GM18870 (cell line): ENCODE measurements at regions not wholly inside any gene's neighbourhood (a gene's known extent, or its start where the extent isn't known, plus 50 kb on each side); places are given as distances from the start of the nearest gene placed in this dataset.

Experiments used
- ATAC-seq: cut with Tn5 transposase; IDR thresholded peaks from one replicate; pipeline ENCODE4 v1.9.1; 2021; ENCODE audit warnings: moderate library complexity; ENCODE audit not compliant: unreplicated experiment

GRCh38 chr11:95337175-95337957 lies 106.4 kb upstream of the SESN3 start:
- ATAC-seq, result peak; percentile 82

- no peak for ATAC-seq
Measured at GRCh38 chr11:95335989-95336388, 105.0 kb upstream of the SESN3 start.

GRCh38 chr11:95331161-95331560 lies 100.2 kb upstream of the SESN3 start:
- no peak for ATAC-seq

GRCh38 chr11:95330302-95330701 lies 99.3 kb upstream of the SESN3 start:
- ATAC-seq, result no peak

GRCh38 chr11:95327273-95327948 lies 96.4 kb upstream of the SESN3 start:
- no peak for ATAC-seq

- no peak for ATAC-seq
Measured at GRCh38 chr11:95325777-95326258, 94.8 kb upstream of the SESN3 start.

- no peak for ATAC-seq
Measured at GRCh38 chr11:95324826-95325225, 93.8 kb upstream of the SESN3 start.

- no peak for ATAC-seq
Measured at GRCh38 chr11:95322539-95322938, 91.5 kb upstream of the SESN3 start.

GRCh38 chr11:95318498-95318897 lies 87.5 kb upstream of the SESN3 start:
- no peak for ATAC-seq

- no peak for ATAC-seq
Measured at GRCh38 chr11:95308512-95309035, 77.6 kb upstream of the SESN3 start.

GRCh38 chr11:95307286-95307685 lies 76.3 kb upstream of the SESN3 start:
- no peak for ATAC-seq

GRCh38 chr11:95306801-95307200 lies 75.8 kb upstream of the SESN3 start:
- ATAC-seq, result no peak

GRCh38 chr11:95306123-95306522 lies 75.1 kb upstream of the SESN3 start:
- no peak for ATAC-seq

- ATAC-seq, result no peak
Measured at GRCh38 chr11:95305705-95306104, 74.7 kb upstream of the SESN3 start.

GRCh38 chr11:95304777-95305176 lies 73.8 kb upstream of the SESN3 start:
- ATAC-seq, result no peak

- no peak for ATAC-seq
Measured at GRCh38 chr11:95302211-95302610, 71.2 kb upstream of the SESN3 start.

- ATAC-seq, result no peak
Measured at GRCh38 chr11:95301474-95301873, 70.5 kb upstream of the SESN3 start.

GRCh38 chr11:95299078-95299679 lies 68.2 kb upstream of the SESN3 start:
- no peak for ATAC-seq

GRCh38 chr11:95297680-95298452 lies 66.9 kb upstream of the SESN3 start:
- ATAC-seq, result no peak

GRCh38 chr11:95296621-95297025 lies 65.6 kb upstream of the SESN3 start:
- peak; percentile 87 for ATAC-seq

- no peak for ATAC-seq
Measured at GRCh38 chr11:95296165-95296564, 65.2 kb upstream of the SESN3 start.
